GM21723 (cell line): ENCODE measurements at regions not wholly inside any gene's neighbourhood (a gene's known extent, or its start where the extent isn't known, plus 50 kb on each side); places are given as distances from the start of the nearest gene placed in this dataset.

ENCODE experiments used
- ATAC-seq: cut with Tn5 transposase; IDR thresholded peaks from one replicate; pipeline ENCODE4 v1.9.1; 2021; ENCODE audit warnings: mild to moderate bottlenecking, moderate library complexity; ENCODE audit not compliant: unreplicated experiment

GRCh38 chr4:41359422-41359775 lies 102.7 kb downstream of the UCHL1 start:
- ATAC-seq = no peak

GRCh38 chr4:41359836-41360213 lies 103.1 kb downstream of the UCHL1 start:
- ATAC-seq = no peak

- peak; percentile 51 for ATAC-seq
These were observed 103.6 kb downstream of the UCHL1 start for GRCh38 chr4:41360214-41360920.

GRCh38 chr4:41360921-41361793 lies 104.4 kb downstream of the UCHL1 start:
- ATAC-seq = no peak

GRCh38 chr4:41361794-41362526 lies 105.2 kb downstream of the UCHL1 start:
- ATAC-seq = no peak

- no peak for ATAC-seq
These were observed 106.1 kb downstream of the UCHL1 start for GRCh38 chr4:41362621-41363383.

GRCh38 chr4:41363384-41363981 lies 106.8 kb downstream of the UCHL1 start:
- no peak for ATAC-seq

GRCh38 chr4:41364876-41365275 lies 108.1 kb downstream of the UCHL1 start:
- ATAC-seq = no peak

- ATAC-seq = no peak
These were observed 109.0 kb downstream of the UCHL1 start for GRCh38 chr4:41365681-41366080.

- ATAC-seq = no peak
These were observed 110.3 kb downstream of the UCHL1 start for GRCh38 chr4:41366911-41367517.

GRCh38 chr4:41369680-41370079 lies 113.0 kb downstream of the UCHL1 start:
- ATAC-seq = no peak

GRCh38 chr4:41373221-41373620 lies 116.5 kb downstream of the UCHL1 start:
- no peak for ATAC-seq

- ATAC-seq = no peak
These were observed 117.8 kb downstream of the UCHL1 start for GRCh38 chr4:41374490-41374889.

GRCh38 chr4:41375561-41375960 lies 118.8 kb downstream of the UCHL1 start:
- ATAC-seq = no peak

GRCh38 chr4:41377196-41377595 lies 120.5 kb downstream of the UCHL1 start:
- ATAC-seq = no peak

- no peak for ATAC-seq
These were observed 122.5 kb downstream of the UCHL1 start for GRCh38 chr4:41379230-41379629.

GRCh38 chr4:41380511-41381157 lies 123.9 kb downstream of the UCHL1 start:
- no peak for ATAC-seq

- ATAC-seq = no peak
These were observed 124.7 kb downstream of the UCHL1 start for GRCh38 chr4:41381384-41381783.

GRCh38 chr4:41384992-41385391 lies 128.3 kb downstream of the UCHL1 start:
- no peak for ATAC-seq

GRCh38 chr4:41385481-41385880 lies 128.8 kb downstream of the UCHL1 start:
- ATAC-seq = no peak
